ENCODE measurements at regions not wholly inside any gene's neighbourhood (a gene's known extent, or its start where the extent isn't known, plus 50 kb on each side); places are given as distances from the start of the nearest gene placed in this dataset.

DNA sequence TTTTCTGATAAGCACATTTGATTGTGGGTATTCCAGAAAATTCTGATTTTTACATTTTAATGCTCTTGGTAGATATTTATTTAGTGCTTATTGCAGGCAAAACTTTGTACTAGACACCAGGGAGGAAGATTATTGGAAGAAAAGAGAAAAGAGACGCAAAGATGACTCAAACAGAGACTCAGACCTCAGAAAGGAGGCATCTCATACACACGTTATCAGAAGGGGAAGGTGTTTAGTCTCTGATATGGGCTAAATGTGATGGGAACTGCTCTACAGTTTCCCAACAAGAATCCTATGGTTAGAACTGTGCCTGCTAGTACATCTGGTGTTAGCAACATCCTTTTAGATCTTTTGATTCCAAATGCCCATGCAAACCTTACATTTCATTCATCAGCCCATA, 245.6 kb downstream of the KLF5 start:
- TF ChIP-seq POLR2AphosphoS5 (IDR thresholded peaks at IDR 0.05; ENCODE audit: low read depth, low read length) (no peak), CTCF (IDR thresholded peaks at IDR 0.05) (no peak), TCF7L2 (IDR thresholded peaks at IDR 0.05; ENCODE audit: low read depth, low read length) (no peak)
